Dermis microvascular lymphatic vessel endothelial cell (primary cell): ENCODE measurements at regions not wholly inside any gene's neighbourhood (a gene's known extent, or its start where the extent isn't known, plus 50 kb on each side); places are given as distances from the start of the nearest gene placed in this dataset.
"Not testable (repeated sequence)": the region's sequence is repeated elsewhere in the genome, so short reads cannot be mapped to it uniquely, and the experiment has no call there.

Experiments used
- DNase-seq, 2 donors: peaks; one replicate each; pipeline versions ENCODE4 v3.0.0 to v3.0.0-alpha.2; 2010; ENCODE audit warnings: low read depth in 2 of 2

GRCh38 chr11:134734141-134734845, 322.3 kb upstream of the B3GAT1 start:
- DNase-seq, result no peak

GRCh38 chr11:134733646-134734045, 321.6 kb upstream of the B3GAT1 start:
- DNase-seq, result no peak

GRCh38 chr11:134731213-134731961, 319.3 kb upstream of the B3GAT1 start:
- no peak for DNase-seq

GRCh38 chr11:134730561-134731212, 318.6 kb upstream of the B3GAT1 start:
- no peak for DNase-seq

- no peak for DNase-seq
These were observed 318.1 kb upstream of the B3GAT1 start for GRCh38 chr11:134730101-134730500.

GRCh38 chr11:134728186-134728585, 316.1 kb upstream of the B3GAT1 start:
- DNase-seq, result no peak

- no peak for DNase-seq
These were observed 315.6 kb upstream of the B3GAT1 start for GRCh38 chr11:134727636-134728035.

GRCh38 chr11:134727204-134727603, 315.2 kb upstream of the B3GAT1 start:
- DNase-seq, result no peak

GRCh38 chr11:134725716-134726639, 313.9 kb upstream of the B3GAT1 start:
- DNase-seq, result no peak

- DNase-seq, result no peak
These were observed 313.2 kb upstream of the B3GAT1 start for GRCh38 chr11:134725211-134725610.

- no peak for DNase-seq
These were observed 312.7 kb upstream of the B3GAT1 start for GRCh38 chr11:134724779-134725140.

GRCh38 chr11:134724106-134724778, 312.2 kb upstream of the B3GAT1 start:
- no peak for DNase-seq

- DNase-seq, result not testable (repeated sequence)
These were observed 308.6 kb upstream of the B3GAT1 start for GRCh38 chr11:134720691-134721070.

GRCh38 chr11:134719940-134720690, 308.1 kb upstream of the B3GAT1 start:
- not testable (repeated sequence) for DNase-seq

GRCh38 chr11:134719397-134719796, 307.4 kb upstream of the B3GAT1 start:
- DNase-seq, result no peak

- DNase-seq, result no peak
These were observed 304.5 kb upstream of the B3GAT1 start for GRCh38 chr11:134716582-134716981.

- no peak for DNase-seq
These were observed 302.1 kb upstream of the B3GAT1 start for GRCh38 chr11:134714021-134714656.

- DNase-seq, result no peak
These were observed 300.4 kb upstream of the B3GAT1 start for GRCh38 chr11:134712228-134713145.

GRCh38 chr11:134711588-134711987, 299.5 kb upstream of the B3GAT1 start:
- no peak for DNase-seq
